Osteocyte (in vitro differentiated cells): ENCODE measurements at regions not wholly inside any gene's neighbourhood (a gene's known extent, or its start where the extent isn't known, plus 50 kb on each side); places are given as distances from the start of the nearest gene placed in this dataset.

ENCODE experiments used
- DNase-seq: peaks from one replicate; pipeline ENCODE4 v3.0.0; 2021; ENCODE audit warnings: mixed read lengths; ENCODE audit not compliant: unreplicated experiment; ENCODE audit errors: extremely low spot score
- H3K27ac Mint-ChIP-seq: one replicate; pipeline ENCODE4 v1.8.0; 2021; ENCODE audit warnings: mild to moderate bottlenecking, mixed read lengths; ENCODE audit not compliant: unreplicated experiment
- H3K27me3 Mint-ChIP-seq: one replicate; pipeline ENCODE4 v1.8.0; 2021; ENCODE audit warnings: mixed read lengths; ENCODE audit not compliant: unreplicated experiment
- H3K36me3 Mint-ChIP-seq: one replicate; pipeline ENCODE4 v1.8.0; 2021; ENCODE audit warnings: mixed read lengths; ENCODE audit not compliant: unreplicated experiment
- H3K4me1 Mint-ChIP-seq: one replicate; pipeline ENCODE4 v1.8.0; 2021; ENCODE audit warnings: mixed read lengths; ENCODE audit not compliant: unreplicated experiment
- H3K4me3 Mint-ChIP-seq: one replicate; pipeline ENCODE4 v1.8.0; 2021; ENCODE audit warnings: mild to moderate bottlenecking, moderate library complexity, mixed read lengths; ENCODE audit not compliant: unreplicated experiment
- H3K9me3 Mint-ChIP-seq: one replicate; pipeline ENCODE4 v1.8.0; 2021; ENCODE audit warnings: mixed read lengths; ENCODE audit not compliant: unreplicated experiment
- TF ChIP-seq, protein P1 (sequence below): fragments of 200-600 bp; sonication (generic); IDR thresholded peaks from 2 replicates; pipeline ENCODE4 v1.5.0; 2021; ENCODE audit warnings: antibody characterized with exemption, mild to moderate bottlenecking, moderate library complexity

DNA sequence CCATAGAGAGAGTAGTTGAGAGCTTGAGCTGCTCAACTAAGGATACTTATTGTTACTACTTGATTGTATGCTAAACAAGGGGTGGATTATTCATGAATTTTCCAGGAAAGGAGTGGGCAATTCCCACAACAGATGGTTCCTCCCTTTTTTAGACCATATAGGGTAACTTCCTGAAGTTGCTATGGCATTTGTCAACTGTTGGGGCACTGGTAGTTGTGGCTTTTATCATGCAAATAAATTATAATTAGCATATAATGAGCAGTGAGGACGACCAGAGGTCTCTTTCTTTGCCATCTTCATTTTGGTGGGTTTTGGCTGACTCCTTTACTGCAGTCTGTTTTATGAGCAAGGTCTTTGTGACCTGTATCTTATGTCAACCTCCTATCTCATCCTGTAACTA is 1403.5 kb upstream of the PABPC4L start:
- H3K27me3 Mint-ChIP-seq, result no peaks in the 10 kb centered on the region
- no peak overlapping the region for H3K27ac Mint-ChIP-seq
- H3K4me3 Mint-ChIP-seq, result no peak overlapping the region

DNA sequence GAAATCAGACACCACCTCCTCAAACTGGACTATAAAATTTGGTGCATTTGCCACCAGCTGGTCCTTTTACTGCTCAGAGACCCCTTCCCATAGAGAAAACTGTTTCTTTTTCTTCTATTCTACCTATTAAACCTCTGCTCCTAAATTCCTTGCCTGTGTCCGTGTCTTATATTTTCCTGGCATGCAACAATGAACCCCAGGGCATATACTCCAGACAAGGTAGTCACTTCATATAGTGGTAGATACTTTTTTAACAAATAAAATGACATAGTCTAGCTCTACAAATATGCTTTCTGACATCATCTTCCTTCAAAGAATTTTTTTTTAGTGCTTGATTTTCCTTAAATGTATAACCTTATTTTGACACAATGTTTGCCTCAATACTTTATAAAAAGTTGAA is 1402.9 kb upstream of the PABPC4L start:
- Mint-ChIP-seq H3K27me3 (no peaks in the 10 kb centered on the region), H3K36me3 (no peaks in the 10 kb centered on the region), H3K4me3 (no peak overlapping the region), H3K27ac (no peak overlapping the region), H3K9me3 (peaks cover 11% of the 10 kb centered on the region), H3K4me1 (no peaks in the 10 kb centered on the region)
- TF ChIP-seq, protein P1, sequence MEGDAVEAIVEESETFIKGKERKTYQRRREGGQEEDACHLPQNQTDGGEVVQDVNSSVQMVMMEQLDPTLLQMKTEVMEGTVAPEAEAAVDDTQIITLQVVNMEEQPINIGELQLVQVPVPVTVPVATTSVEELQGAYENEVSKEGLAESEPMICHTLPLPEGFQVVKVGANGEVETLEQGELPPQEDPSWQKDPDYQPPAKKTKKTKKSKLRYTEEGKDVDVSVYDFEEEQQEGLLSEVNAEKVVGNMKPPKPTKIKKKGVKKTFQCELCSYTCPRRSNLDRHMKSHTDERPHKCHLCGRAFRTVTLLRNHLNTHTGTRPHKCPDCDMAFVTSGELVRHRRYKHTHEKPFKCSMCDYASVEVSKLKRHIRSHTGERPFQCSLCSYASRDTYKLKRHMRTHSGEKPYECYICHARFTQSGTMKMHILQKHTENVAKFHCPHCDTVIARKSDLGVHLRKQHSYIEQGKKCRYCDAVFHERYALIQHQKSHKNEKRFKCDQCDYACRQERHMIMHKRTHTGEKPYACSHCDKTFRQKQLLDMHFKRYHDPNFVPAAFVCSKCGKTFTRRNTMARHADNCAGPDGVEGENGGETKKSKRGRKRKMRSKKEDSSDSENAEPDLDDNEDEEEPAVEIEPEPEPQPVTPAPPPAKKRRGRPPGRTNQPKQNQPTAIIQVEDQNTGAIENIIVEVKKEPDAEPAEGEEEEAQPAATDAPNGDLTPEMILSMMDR, result no peak
- DNase-seq, result no peak

More for the DNA sequence above, 1403.5 kb upstream of the PABPC4L start:
- Mint-ChIP-seq H3K9me3 (peaks cover 7% of the 10 kb centered on the region), H3K36me3 (no peaks in the 10 kb centered on the region), H3K4me1 (no peaks in the 10 kb centered on the region)
- TF ChIP-seq, protein P1, result no peak
- no peak for DNase-seq

DNA sequence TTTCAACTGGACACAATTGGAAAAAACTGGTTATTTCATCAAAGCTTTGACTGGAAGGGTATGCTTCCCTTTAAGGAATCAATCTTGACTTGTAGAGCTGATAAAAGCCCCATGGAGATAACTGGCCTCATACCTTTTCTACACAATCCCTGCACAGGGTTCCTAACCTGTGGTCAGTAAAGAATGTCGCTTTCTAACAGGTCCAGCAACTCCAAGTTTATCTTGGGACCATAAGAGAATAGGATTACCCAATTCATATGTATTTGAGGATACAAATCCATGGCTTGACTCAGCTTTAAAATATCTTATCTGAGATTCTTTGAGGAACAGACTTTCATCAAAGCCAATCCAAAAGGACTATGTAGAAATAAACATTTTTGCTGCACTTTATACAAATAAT is 1399.8 kb upstream of the PABPC4L start:
- H3K27ac Mint-ChIP-seq, result no peak overlapping the region
- H3K9me3 Mint-ChIP-seq, result peaks cover 30% of the 10 kb centered on the region
- no peaks in the 10 kb centered on the region for H3K27me3 Mint-ChIP-seq
- H3K4me3 Mint-ChIP-seq, result no peak overlapping the region
- TF ChIP-seq, protein P1, result no peak
- no peaks in the 10 kb centered on the region for H3K36me3 Mint-ChIP-seq
- DNase-seq, result no peak
- no peaks in the 10 kb centered on the region for H3K4me1 Mint-ChIP-seq

DNA sequence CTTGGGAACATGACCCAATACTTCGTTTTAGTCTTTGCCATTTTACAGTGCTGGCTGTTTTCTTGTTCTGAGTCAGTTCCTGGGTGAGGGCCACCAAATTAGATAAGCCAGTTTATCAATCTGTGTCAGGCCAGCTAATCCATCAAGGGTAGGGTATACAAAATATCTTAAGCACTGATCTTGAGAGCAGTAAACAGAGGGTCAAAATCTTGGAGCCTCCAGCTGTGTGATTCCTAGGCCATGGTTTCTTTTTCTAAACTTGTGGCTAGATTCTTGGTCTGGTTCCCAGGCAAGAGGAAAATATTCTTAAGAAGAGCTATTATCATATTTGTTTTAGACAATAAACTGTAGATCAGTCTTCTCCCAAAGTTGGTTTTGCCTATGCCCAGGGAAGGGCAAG is 1396.6 kb upstream of the PABPC4L start:
- H3K4me1 Mint-ChIP-seq, result no peaks in the 10 kb centered on the region
- DNase-seq, result no peak
- peaks cover 36% of the 10 kb centered on the region for H3K9me3 Mint-ChIP-seq
- H3K36me3 Mint-ChIP-seq, result no peaks in the 10 kb centered on the region
- H3K4me3 Mint-ChIP-seq, result no peak overlapping the region
- H3K27me3 Mint-ChIP-seq, result no peaks in the 10 kb centered on the region
- TF ChIP-seq, protein P1, result no peak
- H3K27ac Mint-ChIP-seq, result no peak overlapping the region

DNA sequence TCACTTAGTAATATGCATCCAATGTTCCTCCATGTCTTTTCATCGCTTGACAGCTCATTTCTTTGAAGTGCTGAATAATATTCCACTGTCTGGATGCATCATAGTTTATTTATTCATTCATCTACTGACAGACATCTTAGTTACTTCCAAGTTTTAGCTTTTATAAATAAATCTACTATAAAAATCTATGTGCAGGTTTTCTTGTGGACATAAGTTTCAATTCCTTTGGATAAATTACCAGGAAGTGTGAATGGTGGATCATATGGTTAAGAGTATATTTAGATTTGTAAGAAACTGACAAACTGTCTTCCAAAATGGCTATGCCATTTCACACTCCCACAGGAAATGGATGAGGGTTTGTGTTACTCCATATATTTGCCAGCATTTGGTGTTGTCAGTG is 1392.9 kb upstream of the PABPC4L start:
- peaks cover 25% of the 10 kb centered on the region for H3K9me3 Mint-ChIP-seq
- no peak overlapping the region for H3K27ac Mint-ChIP-seq
- TF ChIP-seq, protein P1, result no peak
- no peaks in the 10 kb centered on the region for H3K4me1 Mint-ChIP-seq
- no peaks in the 10 kb centered on the region for H3K27me3 Mint-ChIP-seq
- H3K4me3 Mint-ChIP-seq, result no peak overlapping the region
- no peaks in the 10 kb centered on the region for H3K36me3 Mint-ChIP-seq
- no peak for DNase-seq
